RCC 7860 (cell line): ENCODE measurements at regions not wholly inside any gene's neighbourhood (a gene's known extent, or its start where the extent isn't known, plus 50 kb on each side); places are given as distances from the start of the nearest gene placed in this dataset.
"Not testable (repeated sequence)": the region's sequence is repeated elsewhere in the genome, so short reads cannot be mapped to it uniquely, and the experiment has no call there.

ENCODE experiments used
- DNase-seq: peaks from one replicate; pipeline ENCODE4 v3.0.0-alpha.2; 2015; ENCODE audit warnings: low spot score
- FAIRE-seq: peaks from 2 replicates; lab custom pipeline; 2012; peaks lifted over from hg19 to GRCh38; lab: Jason Lieb, UNC

DNA sequence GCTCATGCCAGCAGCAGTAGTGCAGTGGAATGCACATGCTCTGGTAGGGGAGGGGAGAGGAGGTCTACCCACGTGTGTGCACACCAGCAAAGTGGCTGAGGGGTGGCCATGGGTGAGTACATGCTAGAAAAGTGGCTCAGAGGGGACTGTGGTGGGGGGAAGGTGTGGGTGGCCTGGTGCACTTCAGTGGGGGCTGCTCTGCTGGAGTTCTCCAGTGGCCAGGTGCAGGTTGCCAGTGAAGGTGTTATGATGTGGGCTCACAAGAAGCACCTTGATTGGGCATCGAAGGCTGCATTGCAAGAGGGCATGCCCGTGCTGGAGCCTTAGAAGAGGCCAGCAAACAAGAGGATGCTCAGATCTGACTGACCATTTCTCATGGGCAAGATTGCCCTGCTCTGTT lies 613.6 kb upstream of the PHF14 start:
- no peak for FAIRE-seq
- no peak for DNase-seq

DNA sequence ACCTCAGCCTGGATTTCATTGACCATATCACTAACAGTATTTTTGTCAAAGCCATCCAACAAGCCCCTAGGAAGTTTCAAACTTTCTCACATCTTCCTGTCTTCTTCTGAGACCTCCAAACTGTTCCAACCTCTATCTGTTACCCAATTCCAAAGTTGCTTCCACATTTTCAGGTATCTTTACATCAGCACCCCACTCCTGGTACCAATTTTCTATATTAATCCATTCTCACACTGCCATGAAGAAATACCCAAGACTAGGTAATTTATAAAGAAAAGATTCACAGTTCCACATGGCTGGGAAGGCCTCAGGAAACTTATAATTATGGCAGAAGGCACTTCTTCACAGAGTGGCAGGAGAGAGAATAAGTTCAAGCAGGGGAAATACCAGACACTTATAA lies 571.9 kb upstream of the PHF14 start:
- FAIRE-seq (no peak), DNase-seq (no peak)

DNA sequence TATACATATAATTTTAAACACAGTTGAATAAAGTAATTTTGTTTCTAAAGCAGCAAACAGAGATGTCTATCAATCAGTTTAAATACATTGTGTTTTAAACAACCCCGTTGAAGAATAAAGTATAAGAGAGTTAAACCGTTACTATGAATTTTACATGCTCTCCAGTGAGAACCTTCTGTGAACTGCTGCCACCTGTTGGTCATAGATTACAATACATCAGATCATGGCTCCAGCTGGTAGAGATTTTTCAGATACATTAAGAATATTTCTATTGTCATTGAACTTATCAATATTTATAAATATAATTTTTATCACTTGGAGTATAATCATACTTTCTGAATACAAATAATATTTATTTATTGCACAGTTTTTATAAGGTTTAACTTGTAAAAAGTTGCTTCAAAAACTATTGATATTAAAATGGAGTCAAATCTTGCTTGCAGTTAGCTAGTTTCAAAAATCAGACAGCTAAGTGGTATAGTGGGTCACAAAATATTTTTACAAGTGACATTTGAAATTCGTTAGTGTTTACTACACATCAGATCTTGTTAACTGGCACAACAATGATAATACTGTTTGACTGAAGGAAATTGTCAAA lies 561.2 kb upstream of the PHF14 start:
- peak; percentile 82 for FAIRE-seq

DNA sequence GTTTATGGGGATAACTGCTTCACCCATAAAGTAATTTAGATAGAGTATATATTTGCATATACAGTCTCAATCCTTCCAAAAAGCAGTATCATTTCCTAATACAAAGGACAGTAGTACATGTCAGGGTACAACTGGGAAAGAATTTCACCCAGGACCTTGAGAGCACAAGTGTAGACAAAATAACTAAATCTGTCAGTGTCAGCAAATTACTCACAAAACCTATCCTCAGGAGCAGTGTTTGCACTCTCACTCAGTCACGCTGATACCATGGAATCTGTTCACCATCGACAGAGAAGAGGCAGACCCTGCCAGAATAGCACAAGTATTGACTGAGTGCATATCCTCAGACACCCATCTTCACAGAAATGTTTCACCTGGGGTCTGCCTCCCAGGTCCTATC lies 554.7 kb upstream of the PHF14 start:
- no peak for DNase-seq

More for the DNA sequence above, 561.2 kb upstream of the PHF14 start:
- peak; percentile 30 for DNase-seq

DNA sequence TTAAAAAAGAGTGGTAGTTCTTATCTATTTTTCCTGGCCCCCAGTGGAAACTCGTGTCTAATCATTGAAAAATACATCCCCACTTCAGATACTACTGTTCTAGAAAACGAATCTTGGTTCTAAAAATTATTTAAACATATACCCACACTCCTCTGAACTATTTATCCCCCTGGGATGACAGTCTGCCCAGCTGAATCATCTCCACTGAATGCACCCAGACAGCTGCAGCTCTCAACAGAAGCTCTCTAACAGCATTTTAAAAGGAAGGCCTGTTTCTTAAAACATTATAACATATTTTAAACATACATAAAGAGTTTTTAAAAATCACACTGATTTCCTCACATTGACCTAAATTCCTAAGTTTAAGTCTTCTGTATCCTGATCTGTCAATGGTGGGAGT lies 544.6 kb upstream of the PHF14 start:
- no peak for DNase-seq
- FAIRE-seq: no peak

More for the DNA sequence above, 554.7 kb upstream of the PHF14 start:
- FAIRE-seq: no peak

DNA sequence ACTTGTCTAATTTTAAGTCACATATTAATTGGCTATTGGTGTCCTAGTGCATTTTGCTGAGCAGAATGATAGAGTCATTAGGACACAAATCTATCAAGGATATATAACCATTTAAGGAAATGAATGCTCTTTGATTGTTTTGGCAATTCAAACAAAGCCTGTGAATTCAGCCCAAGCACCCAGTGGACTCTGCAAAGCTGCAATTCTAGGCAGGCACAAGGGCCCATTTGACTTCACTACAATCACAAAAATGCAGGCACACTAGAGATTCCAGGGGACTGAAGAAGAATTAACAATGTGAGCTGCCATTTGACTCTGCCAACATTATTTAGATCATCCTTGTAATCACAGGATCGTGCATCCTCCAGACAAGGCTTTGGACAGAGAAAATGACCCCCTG lies 544.2 kb upstream of the PHF14 start:
- DNase-seq (no peak), FAIRE-seq (no peak)

DNA sequence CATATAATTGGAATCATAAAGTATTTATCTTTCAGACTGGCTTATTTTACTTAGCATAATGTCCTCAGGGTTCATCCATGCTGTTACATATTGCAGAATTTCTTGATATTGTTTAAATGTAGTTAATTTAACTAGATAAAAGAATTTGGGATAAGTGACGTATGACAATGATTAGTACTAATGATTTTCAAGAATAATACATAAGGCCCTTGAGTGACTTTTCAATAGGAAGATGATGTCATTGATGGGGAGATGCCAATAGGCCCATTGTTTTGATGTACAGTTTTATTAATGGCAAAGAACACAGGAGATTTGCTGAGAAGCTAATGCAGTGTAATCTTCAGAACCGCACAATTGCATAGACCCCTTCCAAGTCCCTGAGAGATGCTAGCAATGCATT lies 537.4 kb upstream of the PHF14 start:
- DNase-seq: no peak
- no peak for FAIRE-seq

DNA sequence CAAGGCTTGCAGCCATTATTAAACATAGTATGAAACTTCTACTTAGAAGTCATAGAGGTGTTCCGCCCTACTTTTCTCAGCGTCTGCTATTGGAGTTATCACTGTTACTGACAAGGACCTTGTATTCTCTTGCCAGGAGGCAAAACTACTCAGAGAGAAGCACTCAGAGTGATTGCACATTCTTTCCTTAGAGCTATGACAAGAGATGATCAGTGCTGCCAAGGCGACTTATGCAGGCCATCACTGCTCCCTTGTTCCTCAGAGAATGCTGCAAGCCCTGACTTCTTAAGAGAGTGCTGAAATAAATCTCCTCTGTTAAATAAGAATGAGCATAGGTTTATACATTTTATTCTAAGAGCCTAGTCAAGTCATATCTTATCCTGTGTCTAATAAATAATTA lies 534.6 kb upstream of the PHF14 start:
- DNase-seq: no peak
- no peak for FAIRE-seq

DNA sequence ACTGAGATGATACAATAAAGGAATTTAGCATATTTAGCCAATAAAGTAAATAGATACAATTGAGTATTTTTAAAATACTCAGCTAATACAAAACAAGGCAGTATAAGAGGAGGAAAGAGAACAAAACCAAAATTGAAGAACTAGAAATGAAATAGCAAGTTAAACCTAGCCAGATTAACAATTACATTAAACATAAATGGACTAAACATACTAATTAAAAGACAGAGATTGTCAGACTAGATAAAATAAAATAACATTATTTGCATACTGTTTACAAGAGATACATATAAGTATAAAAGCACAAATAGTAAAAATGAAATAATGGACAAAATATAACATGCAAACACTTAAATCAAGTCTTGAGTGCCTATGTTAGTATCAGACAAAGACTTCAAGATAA lies 517.7 kb upstream of the PHF14 start:
- DNase-seq: no peak
- FAIRE-seq: no peak

DNA sequence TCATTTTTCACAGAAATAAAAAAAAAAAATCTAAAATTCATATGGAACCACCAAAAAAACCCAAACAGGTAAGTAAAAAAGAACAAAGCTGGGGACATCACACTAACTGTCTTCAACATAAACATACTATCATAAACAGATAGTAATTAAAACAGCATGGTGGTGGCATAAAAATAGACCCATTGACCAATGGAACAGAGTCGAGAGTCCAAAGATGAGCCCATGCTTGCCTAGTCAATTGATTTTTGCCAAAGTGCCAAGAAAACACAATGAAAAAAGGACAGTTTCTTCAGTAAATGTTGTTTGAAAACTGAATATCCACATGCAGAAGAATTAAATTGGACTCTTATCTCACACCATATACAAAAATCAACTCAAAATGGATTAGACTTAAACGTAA lies 513.2 kb upstream of the PHF14 start:
- DNase-seq: no peak
- no peak for FAIRE-seq

DNA sequence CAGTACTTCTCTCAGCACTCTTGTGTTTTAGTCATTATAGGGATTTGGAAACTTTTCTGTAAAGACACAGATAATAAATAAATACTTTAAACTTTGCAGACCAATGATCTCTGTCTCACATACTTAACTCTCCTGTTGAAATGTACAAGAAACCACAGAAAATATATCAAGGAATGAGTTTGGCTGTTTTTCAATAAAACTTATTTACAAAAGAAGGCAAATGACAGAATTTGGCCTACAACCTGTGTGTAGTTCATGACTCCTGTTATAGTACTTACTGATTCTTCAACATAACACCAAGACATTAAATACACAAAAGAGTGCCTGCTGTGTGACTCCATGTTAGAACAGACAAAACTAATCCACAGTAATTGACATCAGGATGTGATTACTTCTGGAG lies 510.0 kb upstream of the PHF14 start:
- no peak for FAIRE-seq
- no peak for DNase-seq

DNA sequence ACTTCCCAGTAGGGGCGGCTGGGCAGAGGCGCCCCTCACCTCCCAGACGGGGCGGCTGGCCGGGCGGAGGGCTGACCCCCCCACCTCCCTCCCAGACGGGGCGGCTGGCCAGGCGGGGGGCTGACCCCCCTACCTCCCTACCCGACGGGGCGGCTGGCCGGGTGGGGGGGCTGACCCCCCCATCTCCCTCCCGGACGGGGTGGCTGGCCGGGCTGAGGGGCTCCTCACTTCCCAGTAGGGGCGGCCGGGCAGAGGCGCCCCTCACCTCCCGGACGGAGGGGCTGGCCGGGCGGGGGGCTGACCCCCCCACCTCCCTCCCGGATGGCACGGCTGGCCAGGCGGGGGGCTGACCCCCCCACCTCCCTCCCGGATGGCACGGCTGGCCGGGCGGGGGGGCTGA lies 508.1 kb upstream of the PHF14 start:
- not testable (repeated sequence) for FAIRE-seq, DNase-seq

DNA sequence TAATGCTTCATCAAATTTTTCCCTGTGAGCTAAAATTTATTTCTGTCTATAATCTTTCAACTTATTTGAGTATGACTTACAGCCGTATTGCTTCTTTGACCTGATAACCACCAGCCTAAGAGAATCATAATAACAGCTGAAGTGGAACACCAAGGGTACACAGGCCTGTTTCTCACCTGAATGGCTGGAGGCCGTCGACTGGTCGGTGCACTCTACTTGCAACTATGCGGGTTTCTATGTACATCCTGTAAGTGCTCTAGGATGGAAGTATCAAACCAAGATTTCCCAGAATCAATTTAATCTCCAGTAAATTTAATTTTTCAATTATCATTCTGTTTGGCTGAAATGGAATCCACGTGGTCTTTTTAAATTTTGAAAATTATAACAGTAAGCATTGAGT lies 504.8 kb upstream of the PHF14 start:
- DNase-seq (no peak), FAIRE-seq (no peak)

DNA sequence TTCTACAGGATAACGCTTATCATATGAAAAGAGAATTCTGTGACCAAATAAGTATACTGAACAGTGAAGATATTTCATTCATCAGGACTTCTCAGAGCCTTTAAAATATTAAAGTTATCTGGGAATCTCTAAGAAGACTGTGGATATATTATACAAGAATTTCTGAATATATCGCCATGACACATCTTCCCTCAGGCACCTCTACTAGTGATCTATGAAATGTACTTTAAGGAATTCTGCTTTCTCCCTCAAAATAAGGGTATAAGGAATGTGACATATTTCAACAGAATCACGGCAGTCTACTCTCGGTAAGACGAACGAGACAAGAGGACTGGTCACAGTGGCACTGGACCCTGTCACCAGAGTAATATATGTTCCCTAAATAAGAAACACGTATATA lies 504.2 kb upstream of the PHF14 start:
- DNase-seq (no peak), FAIRE-seq (no peak)

DNA sequence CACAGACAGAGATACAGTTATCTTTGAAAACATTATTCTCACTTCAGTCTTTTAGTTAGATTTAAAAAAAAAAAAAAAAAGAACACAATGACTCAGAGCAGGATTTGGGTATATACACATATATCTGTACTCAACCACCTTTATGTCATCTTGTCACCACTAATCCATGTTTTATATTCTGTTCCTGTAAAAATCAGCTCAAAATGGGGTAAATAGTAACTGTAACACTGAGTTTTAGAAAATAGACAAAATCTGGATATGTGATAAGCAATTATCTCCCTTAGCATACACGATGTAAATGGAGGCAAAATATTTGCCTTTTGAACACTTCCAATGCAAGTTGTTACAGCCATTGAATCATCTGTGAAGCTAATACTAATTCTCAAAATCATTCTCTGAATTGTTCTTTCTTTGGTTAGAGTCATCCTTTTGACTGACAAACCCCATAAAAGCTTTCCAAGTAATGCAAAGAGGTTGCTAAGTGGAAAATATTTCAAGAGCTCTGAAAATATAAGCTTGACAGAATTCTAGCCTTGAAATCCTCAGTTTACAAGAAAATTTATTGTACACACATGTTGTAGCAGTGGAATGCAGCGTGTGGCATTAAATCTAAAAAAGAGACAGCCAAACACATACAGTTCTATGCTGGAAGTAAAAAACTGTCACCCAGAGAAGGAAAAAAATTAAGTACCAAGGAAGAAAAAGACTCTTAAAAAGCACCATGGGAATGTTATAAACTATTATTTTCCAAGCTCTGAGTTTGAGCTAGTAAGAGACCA lies 502.2 kb upstream of the PHF14 start:
- FAIRE-seq: no peak
- no peak for DNase-seq

DNA sequence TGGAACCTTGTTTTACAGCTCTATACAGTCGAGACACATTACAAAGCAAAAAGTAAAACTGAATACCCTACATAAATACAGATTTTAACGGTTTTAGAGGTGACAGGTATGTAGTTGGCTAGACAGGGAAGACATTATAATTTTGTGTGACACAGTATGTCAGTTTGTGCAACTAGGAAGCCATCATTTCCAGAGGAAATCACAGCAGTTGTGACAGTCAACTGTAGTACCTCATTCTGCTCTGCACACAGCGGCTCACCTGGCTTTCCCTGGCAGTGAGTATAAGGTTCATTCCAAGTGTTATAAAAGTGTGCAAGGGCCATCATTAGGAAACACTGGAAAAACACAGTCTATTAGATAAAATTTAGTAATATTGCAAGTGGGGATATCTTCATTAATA lies 501.6 kb upstream of the PHF14 start:
- no peak for FAIRE-seq
- no peak for DNase-seq

DNA sequence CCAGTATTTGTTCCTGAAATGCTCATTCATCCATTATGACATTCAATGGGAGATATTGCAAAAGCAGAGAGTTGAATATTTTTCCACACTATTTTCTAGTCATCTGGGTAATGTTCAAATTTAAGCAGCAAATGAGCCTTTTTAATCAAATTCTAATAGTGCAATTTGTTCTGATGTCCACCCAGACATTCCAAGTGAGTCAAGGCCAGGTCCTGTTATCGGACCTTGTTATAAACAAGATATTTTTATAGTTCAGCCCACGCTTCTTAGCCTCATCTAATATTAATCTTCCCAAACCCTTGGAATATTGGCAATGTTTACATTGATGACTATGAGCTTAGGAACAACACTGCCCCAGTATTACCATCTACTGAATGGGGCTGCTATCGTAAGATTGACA lies 500.1 kb upstream of the PHF14 start:
- FAIRE-seq (no peak), DNase-seq (no peak)

DNA sequence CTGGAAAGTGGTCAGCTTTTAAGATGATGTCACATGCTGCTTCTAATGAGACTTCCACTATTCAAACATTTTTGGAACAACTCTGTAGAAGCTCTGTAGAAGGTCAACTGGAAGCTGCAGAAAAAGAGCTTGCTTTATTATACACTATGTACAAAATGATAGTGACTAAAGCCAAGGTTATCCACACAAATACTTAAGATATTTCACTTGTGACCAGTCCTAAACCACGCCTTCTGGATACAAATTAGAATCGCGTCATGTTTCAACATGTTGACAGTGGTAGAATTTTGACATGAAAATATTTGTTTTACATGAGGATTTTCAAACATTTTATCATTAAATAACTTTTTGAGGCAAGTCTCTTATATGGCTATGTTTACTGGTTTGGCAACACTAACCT lies 499.6 kb upstream of the PHF14 start:
- no peak for DNase-seq
- FAIRE-seq: no peak

DNA sequence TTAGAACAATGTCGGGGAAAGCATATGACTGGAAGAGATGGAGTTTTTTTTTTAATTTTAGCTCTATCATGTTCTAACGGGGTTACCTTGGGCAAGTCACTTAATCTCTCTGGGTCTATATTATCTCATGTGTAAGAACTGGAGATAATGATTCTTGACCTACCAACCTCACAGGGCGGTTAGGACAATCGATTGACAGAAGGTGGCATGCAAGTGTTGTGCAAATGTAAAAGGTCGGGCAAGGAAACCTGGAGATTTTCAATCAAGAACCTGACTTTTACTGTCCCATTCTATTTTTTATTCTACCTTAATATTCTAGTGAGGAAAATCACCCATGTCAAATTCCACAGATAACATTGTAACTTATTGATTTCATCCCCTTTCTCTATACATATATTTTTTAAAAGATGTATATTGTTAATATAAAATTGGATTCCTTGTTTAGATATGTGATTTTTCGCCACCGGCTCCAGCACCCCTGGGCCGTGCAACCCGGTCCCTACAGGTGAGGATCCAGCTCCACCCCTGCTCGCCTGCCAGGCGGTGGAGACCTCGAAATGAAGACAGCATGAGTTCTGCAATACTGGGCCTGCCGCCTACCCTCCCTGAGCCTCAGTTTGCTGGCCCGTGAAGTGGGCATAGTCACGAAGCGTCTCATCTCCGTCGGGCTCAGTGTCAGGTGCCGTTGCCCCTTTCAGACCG lies 497.6 kb upstream of the PHF14 start:
- no peak for FAIRE-seq
- no peak for DNase-seq

DNA sequence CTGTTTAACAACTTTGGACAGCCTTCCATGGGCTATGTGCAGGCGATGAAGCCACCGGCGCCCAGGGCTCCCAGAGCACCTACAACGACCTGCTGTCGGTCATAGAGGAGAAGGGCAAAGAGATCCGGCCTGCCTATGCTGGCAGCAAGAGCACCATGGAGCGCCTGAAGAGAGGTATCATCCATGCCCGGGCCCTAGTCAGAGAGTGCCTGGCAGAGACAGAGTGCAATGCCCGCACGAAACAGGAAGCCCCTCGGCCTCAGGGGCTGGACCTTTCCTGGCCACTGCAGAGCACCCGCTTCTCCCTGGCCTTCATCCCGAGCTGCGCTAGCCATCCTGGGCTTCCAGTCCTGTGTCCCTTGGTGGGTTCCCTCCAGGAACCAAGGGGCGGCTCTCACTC lies 497.0 kb upstream of the PHF14 start:
- DNase-seq (no peak), FAIRE-seq (no peak)

DNA sequence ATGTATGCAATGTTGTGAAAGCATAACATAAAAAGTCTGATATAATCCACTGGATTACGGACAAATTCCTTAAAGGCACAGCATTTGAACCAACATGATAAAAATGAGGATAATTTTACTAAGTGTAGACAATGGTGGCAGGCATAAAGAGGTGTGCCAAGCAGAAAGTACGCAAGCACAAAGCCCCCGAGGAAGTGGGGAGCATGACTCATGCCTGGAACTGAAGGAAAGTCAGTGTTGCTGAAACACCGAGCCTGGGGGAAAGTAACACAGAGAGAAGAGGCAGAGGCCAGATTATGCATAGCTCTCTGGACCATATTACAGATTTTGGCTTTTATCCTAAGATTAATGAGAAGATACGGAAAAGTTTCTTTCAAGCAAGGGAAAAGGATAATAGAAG lies 490.0 kb upstream of the PHF14 start:
- FAIRE-seq (no peak), DNase-seq (no peak)

DNA sequence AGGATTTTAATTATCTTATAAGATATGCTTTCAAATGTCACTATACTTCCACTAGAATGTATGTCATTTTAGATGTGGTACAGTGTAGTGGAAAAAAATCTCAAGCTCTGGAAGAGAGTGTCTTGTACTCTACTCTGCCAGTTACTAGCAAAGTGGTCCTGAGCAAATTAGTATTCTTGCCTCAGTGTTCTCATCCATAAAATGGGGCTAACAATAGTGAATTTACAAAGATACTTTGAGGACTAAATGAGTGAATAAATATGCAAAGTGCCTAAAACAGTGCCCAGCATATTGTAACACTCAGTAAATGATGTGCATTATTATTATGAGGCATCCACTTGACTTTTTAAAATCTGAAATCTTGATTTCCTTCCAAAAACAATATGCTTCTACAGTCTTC lies 488.9 kb upstream of the PHF14 start:
- FAIRE-seq: no peak
- no peak for DNase-seq
